ENCODE measurements at regions not wholly inside any gene's neighbourhood (a gene's known extent, or its start where the extent isn't known, plus 50 kb on each side); places are given as distances from the start of the nearest gene placed in this dataset.

DNA sequence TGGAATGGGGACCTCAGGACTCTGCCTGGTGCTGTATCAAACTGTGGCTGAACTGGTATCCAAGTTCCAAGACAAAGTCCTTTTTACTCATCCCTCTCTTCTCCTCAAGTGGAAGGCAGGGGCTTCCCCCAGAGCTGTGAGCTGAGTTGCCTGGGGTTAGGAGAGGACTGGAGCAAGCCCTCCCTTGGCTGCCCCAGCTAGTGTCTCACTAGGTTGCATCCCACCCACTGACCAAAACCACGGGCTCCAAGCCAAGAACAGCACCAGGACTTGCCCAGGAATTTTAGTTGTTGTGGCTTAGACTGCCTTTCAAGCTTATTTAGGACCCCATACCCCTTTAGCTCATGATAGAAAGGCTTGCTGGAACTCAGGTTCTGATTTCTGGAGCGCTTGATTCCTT lies 158.7 kb upstream of the TNC start:
- no peaks in the 10 kb centered on the region for H3K9me3 ChIP-seq
- ATAC-seq (no peak), DNase-seq (ENCODE audit: low read depth in 1 of 2, low spot score in 1 of 2) (no peak), FAIRE-seq (no peak)
- CTCF ChIA-PET = interaction anchor here (0.5 to 1.7 kb wide), 2 partner anchors 11 to 366 kb away, joined by 3 to 6 read pairs; no protein-coding TSS in a partner anchor
- H3K4me1 ChIP-seq = no peaks in the 10 kb centered on the region
- no peak overlapping the region for H3K4me3 ChIP-seq
- no peak for TF ChIP-seq HOXB13 (CRISPR knock-in tag; IDR thresholded peaks at IDR 0.05; ENCODE audit: low read depth)
- no peak for TF ChIP-seq POLR2AphosphoS2 (conservative IDR thresholded peaks at IDR 0.05; ENCODE audit: low read length)
- no peak for TF ChIP-seq RNF2 (IDR thresholded peaks at IDR 0.05; ENCODE audit: borderline replicate concordance, low read depth)
- TF ChIP-seq KDM1A (IDR thresholded peaks at IDR 0.05; ENCODE audit: low read depth) = no peak
- no peak for TF ChIP-seq ZSCAN20 (CRISPR knock-in tag; IDR thresholded peaks at IDR 0.05)
- TF ChIP-seq RAD21 (conservative IDR thresholded peaks at IDR 0.05 in 1 of 2, IDR thresholded peaks at IDR 0.05 in 1 of 2) = no peak
- TF ChIP-seq, protein P1, sequence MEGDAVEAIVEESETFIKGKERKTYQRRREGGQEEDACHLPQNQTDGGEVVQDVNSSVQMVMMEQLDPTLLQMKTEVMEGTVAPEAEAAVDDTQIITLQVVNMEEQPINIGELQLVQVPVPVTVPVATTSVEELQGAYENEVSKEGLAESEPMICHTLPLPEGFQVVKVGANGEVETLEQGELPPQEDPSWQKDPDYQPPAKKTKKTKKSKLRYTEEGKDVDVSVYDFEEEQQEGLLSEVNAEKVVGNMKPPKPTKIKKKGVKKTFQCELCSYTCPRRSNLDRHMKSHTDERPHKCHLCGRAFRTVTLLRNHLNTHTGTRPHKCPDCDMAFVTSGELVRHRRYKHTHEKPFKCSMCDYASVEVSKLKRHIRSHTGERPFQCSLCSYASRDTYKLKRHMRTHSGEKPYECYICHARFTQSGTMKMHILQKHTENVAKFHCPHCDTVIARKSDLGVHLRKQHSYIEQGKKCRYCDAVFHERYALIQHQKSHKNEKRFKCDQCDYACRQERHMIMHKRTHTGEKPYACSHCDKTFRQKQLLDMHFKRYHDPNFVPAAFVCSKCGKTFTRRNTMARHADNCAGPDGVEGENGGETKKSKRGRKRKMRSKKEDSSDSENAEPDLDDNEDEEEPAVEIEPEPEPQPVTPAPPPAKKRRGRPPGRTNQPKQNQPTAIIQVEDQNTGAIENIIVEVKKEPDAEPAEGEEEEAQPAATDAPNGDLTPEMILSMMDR (IDR thresholded peaks at IDR 0.05) = no peak
- POLR2A ChIA-PET = no interaction called here
- H3K27ac ChIP-seq = no peak overlapping the region
- no peak overlapping the region for H3K4me2 ChIP-seq
- WGBS (ENCODE audit: missing lambda C conversion rate) = 56% methylated on average over 2 of the region's 2 CpGs

DNA sequence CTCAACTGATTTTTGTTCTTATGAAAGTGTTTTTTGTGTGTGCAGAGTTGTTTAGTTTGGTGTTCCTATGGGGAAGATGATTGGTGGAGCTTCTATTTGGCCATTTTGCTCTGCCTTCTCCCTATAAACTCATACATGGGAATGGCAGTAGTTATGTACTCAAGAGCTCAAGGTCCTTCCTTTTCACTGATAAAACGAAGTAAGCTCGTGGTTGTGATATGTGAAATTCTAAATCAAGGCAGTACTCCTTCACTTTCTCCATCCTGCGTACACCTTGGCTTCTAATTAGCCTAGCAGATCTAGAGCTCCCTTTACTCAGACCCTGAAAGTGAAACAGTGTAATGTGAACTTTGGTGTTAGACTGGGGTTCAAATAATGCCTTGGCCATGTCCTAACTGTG lies 159.3 kb upstream of the TNC start:
- Histone ChIP-seq H3K4me3 (no peak overlapping the region), H3K4me1 (no peaks in the 10 kb centered on the region), H3K27ac (no peak overlapping the region), H3K9me3 (no peaks in the 10 kb centered on the region), H3K4me2 (no peak overlapping the region)
- FAIRE-seq = no peak
- ATAC-seq = no peak
- ChIA-PET CTCF (interaction anchor here (1.3 kb wide), 1 partner anchor 15 kb away, joined by 4 read pairs; no protein-coding TSS in a partner anchor), POLR2A (no interaction called here)
- 76% methylated on average over 3 of the region's 3 CpGs for WGBS (ENCODE audit: missing lambda C conversion rate)
- no peak for DNase-seq (ENCODE audit: low read depth in 1 of 2, low spot score in 1 of 2)
- no peak for TF ChIP-seq NPAS2 (CRISPR knock-in tag; IDR thresholded peaks at IDR 0.05; ENCODE audit: borderline replicate concordance)
- no peak for TF ChIP-seq RCOR1 (IDR thresholded peaks at IDR 0.05; ENCODE audit: low read depth, low read length)
- TF ChIP-seq JUN (IDR thresholded peaks at IDR 0.05) = no peak
- no peak for TF ChIP-seq RARB (CRISPR knock-in tag; IDR thresholded peaks at IDR 0.05)
- no peak for TF ChIP-seq RNF2 (IDR thresholded peaks at IDR 0.05; ENCODE audit: borderline replicate concordance, low read depth)
- no peak for TF ChIP-seq ESRRA (IDR thresholded peaks at IDR 0.05; ENCODE audit: borderline replicate concordance, low read length)
- TF ChIP-seq MYC (IDR thresholded peaks at IDR 0.05; ENCODE audit: borderline replicate concordance, low read length) = no peak
- TF ChIP-seq, protein P2, sequence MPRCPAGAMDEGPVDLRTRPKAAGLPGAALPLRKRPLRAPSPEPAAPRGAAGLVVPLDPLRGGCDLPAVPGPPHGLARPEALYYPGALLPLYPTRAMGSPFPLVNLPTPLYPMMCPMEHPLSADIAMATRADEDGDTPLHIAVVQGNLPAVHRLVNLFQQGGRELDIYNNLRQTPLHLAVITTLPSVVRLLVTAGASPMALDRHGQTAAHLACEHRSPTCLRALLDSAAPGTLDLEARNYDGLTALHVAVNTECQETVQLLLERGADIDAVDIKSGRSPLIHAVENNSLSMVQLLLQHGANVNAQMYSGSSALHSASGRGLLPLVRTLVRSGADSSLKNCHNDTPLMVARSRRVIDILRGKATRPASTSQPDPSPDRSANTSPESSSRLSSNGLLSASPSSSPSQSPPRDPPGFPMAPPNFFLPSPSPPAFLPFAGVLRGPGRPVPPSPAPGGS (IDR thresholded peaks at IDR 0.05) = no peak
- TF ChIP-seq JUNB (IDR thresholded peaks at IDR 0.05) = no peak

DNA sequence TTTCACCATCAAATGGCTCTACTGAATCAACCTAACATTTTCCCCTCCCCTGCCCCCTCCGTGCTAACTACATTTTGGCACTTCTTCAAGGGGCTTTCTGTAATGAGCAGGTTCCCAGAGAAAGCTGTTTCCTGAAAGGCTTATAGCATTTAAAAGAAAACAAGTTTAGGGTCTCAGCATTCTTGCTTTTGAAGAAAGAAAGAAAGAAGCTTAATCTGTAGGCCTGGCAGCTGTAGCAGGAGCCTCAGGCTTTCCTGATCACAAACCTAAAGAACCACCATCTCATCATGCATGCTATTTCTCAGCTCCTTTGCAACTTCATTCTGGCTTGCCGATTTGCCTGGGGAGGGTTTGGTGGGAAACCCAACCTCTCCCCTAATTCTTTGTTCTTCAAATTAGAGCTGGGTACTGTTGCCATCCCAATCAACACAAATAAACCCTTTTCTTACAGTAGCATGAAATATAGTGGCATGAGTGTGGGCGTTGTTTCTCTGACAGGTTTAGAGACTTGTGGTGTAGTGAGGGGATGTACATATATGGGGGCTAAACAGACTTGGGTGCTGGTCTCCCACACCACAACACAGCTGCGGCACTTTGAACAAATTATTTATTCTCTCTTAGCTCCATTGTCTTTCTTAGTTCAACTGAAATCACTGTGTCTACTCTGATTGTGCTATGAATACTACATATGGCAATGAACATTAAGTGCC lies 160.5 kb upstream of the TNC start:
- ChIA-PET CTCF (interaction anchor here (0.9 to 1.3 kb wide), 2 partner anchors 13 to 20 kb away, joined by 3 to 4 read pairs; no protein-coding TSS in a partner anchor), POLR2A (no interaction called here)
- Histone ChIP-seq H3K4me2 (no peak overlapping the region), H3K4me1 (no peaks in the 10 kb centered on the region), H3K4me3 (no peak overlapping the region), H3K9me3 (no peaks in the 10 kb centered on the region), H3K27ac (no peak overlapping the region)
- TF ChIP-seq HOXB5 (CRISPR knock-in tag; IDR thresholded peaks at IDR 0.05) = no peak
- no peak for TF ChIP-seq NR3C1 (IDR thresholded peaks at IDR 0.05)
- TF ChIP-seq ESRRA (IDR thresholded peaks at IDR 0.05; ENCODE audit: borderline replicate concordance, low read length) = no peak
- no peak for TF ChIP-seq RNF2 (IDR thresholded peaks at IDR 0.05; ENCODE audit: borderline replicate concordance, low read depth)
- TF ChIP-seq FOSB (CRISPR knock-in tag; IDR thresholded peaks at IDR 0.05) = no peak
- no peak for TF ChIP-seq RARB (CRISPR knock-in tag; IDR thresholded peaks at IDR 0.05)
- TF ChIP-seq RCOR1 (IDR thresholded peaks at IDR 0.05; ENCODE audit: low read depth, low read length) = no peak
- TF ChIP-seq KDM1A (IDR thresholded peaks at IDR 0.05; ENCODE audit: low read depth) = no peak
- TF ChIP-seq FOSL2 (IDR thresholded peaks at IDR 0.05) = no peak
- TF ChIP-seq FOSL2 (CRISPR knock-in tag; IDR thresholded peaks at IDR 0.05) = no peak
- TF ChIP-seq, protein P3, sequence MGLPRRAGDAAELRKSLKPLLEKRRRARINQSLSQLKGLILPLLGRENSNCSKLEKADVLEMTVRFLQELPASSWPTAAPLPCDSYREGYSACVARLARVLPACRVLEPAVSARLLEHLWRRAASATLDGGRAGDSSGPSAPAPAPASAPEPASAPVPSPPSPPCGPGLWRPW (IDR thresholded peaks at IDR 0.05) = no peak
- no peak for TF ChIP-seq SREBF2 (IDR thresholded peaks at IDR 0.05)
- no peak for TF ChIP-seq EP300 (IDR thresholded peaks at IDR 0.05)
- no peak for DNase-seq (ENCODE audit: low read depth in 1 of 2, low spot score in 1 of 2)
- no peak for ATAC-seq
- FAIRE-seq = no peak
- 59% methylated on average over 4 of the region's 4 CpGs for WGBS (ENCODE audit: missing lambda C conversion rate)
